C4-2B (cell line): ENCODE measurements at regions not wholly inside any gene's neighbourhood (a gene's known extent, or its start where the extent isn't known, plus 50 kb on each side); places are given as distances from the start of the nearest gene placed in this dataset.
A peak's percentile ranks its signal among the peaks of the same experiment; 100 is the strongest.
"Not testable (repeated sequence)": the region's sequence is repeated elsewhere in the genome, so short reads cannot be mapped to it uniquely, and the experiment has no call there.

Experiments used
- H3K27ac ChIP-seq: fragments of 450-650 bp; 2 replicates; pipeline ENCODE4 v1.5.1; 2017
- ZFX ChIP-seq: fragments of 450-650 bp; IDR thresholded peaks from 2 replicates; pipeline ENCODE4 v1.6.1; 2017
- TF ChIP-seq, protein P1 (sequence below): fragments of 450-650 bp; conservative IDR thresholded peaks from 2 replicates; pipeline ENCODE4 v1.5.1; 2017; ENCODE audit warnings: mild to moderate bottlenecking

DNA sequence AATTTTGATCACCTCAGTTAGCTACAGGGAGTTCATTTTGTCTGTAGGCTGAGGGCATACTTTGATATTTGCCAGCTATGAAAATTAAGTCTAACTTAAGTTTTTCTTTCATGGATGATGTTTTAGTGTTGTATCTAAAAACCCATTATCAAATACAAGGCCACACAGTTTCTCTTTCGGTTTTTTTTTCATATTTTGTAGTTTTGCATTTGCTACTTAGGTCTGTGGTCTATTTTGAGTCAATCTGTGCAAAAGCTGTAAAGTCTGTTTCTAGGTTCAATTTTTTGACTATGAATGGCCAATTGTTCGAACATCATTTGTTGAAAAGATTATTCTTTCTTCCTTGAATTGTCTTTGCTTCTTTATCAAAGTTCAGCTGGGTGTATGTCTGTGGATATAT, 895.6 kb upstream of the ANO3 start:
- no peak for TF ChIP-seq ZFX
- TF ChIP-seq, protein P1, sequence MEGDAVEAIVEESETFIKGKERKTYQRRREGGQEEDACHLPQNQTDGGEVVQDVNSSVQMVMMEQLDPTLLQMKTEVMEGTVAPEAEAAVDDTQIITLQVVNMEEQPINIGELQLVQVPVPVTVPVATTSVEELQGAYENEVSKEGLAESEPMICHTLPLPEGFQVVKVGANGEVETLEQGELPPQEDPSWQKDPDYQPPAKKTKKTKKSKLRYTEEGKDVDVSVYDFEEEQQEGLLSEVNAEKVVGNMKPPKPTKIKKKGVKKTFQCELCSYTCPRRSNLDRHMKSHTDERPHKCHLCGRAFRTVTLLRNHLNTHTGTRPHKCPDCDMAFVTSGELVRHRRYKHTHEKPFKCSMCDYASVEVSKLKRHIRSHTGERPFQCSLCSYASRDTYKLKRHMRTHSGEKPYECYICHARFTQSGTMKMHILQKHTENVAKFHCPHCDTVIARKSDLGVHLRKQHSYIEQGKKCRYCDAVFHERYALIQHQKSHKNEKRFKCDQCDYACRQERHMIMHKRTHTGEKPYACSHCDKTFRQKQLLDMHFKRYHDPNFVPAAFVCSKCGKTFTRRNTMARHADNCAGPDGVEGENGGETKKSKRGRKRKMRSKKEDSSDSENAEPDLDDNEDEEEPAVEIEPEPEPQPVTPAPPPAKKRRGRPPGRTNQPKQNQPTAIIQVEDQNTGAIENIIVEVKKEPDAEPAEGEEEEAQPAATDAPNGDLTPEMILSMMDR, result no peak
- no peak overlapping the region for H3K27ac ChIP-seq

DNA sequence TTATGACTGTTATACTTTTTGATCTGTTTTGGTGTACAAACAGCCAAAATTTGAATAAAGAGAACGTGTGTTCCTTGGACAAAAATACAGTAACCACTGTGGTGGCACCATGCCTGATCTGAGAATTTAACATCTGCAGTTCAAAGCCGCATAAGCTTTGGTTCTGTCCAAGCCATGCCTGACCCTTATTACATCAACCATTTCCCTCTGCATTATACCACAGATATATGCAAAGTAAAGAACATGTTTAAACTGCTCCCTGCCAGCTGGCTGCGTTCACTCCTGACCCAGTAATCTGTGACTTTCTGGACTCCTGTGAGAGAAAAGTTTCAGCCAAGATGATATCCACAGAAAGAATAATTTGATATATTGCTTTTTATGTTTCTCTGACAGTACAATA, 890.5 kb upstream of the ANO3 start:
- no peak overlapping the region for H3K27ac ChIP-seq
- TF ChIP-seq, protein P1, result no peak
- no peak for TF ChIP-seq ZFX

DNA sequence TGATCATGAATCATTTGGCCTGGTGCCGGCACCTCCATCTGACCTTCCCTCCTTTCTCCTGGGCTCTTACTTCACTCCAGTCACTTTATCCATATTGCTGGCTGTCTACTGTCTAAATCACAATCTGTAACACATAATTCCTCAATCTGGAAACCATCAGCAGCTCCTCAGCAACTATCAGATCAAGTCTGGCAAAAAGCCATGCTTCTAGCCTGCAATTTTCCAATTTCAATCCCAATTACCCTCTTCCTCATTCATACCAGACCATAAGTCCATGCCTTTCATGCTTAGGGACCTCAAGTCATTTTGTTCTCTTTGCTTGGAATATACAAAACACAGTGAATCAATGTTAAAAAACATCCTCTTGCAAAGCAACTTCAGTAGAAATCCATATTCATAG, 882.8 kb upstream of the ANO3 start:
- H3K27ac ChIP-seq, result no peak overlapping the region
- no peak for TF ChIP-seq ZFX
- TF ChIP-seq, protein P1, result no peak

DNA sequence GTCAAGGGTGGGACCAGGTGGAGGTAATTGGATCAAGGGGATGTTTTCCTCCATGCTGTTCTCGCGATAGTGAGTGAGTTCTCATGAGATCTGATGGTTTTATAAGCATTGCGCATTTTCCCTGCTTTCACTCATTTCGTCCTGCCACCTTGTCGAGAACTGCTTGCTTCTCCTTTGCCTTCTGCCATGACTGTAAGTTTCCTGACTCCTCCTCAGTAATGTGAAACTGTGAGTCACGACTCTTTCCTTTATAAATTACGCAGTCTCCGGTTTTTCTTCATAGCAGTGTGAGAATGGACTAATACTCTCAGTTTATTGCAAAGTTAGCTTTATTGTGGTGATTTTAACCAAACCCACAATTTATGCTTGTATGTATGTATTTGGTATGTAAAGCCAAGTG, 878.5 kb upstream of the ANO3 start:
- no peak overlapping the region for H3K27ac ChIP-seq
- TF ChIP-seq, protein P1, result no peak
- TF ChIP-seq ZFX, result no peak

DNA sequence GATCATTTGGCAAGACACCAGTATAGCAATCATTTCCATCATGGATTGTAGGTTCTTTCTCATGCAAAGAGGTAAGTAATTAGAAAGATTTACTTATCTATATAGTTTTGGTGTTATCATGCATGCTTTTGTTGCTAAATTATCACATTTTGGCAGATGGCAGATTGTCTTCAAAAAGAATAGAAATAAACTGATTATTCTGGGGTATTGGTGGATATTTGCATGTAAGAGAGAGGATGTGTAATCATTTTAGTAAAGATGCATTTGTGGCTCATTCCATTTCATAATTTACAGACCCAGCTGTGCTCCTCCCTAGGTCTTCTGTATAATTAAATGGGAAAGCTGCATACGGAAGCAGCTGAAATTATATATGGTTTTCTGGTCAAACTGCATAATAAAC, 875.7 kb upstream of the ANO3 start:
- H3K27ac ChIP-seq, result no peak overlapping the region
- TF ChIP-seq, protein P1, result no peak
- no peak for TF ChIP-seq ZFX

DNA sequence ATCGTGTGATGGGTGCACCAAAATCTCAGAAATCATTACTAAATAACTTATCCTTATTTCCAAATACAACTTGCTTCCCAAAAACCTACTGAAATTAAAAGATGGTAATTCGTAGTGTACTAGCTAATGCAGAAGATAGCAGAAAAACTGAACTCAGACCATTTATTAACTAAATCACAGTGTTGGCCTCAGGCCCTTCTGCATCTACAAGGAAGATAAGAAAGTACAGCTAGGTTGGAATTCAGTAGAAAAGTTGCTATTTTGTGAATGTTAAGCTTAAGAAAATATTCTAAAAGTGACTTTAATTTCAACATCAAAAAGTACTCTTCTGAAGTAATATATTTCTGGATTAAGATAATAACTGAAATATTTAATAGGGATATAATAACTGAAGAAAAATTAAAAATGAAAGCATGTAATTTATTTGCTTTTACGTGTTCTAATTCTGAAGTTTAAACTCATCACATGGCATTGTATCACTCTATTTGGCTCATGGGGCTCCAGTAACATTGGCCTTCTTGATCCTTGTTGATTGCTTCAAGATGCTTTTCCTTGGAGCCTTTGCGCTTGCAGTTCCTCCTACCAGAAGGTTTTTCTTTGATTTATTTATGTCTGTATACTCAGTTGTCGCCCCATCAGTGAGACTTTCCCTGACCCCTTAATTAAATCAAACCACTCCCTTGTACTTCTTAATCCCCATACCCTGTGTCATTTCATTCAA, 847.9 kb upstream of the ANO3 start:
- TF ChIP-seq, protein P1, result no peak
- TF ChIP-seq ZFX, result no peak
- no peak overlapping the region for H3K27ac ChIP-seq

DNA sequence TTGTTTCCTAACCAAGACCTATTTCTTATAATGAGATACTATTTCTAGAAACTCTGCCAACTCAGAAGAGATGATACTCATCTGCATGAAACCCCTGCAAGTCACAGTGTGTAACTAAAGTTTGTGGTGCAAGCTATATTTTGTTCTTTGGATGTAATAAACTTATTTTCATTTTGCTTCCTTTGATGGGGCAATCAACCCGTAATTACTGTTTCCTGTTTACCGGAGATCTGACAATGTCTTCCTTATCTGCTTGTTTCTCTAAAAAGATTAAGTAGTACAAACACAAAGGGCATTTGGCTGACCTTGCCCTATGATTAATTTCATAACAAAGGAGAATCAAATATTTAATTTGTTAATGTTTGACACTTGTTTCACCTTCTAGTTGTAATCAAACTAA, 846.6 kb upstream of the ANO3 start:
- no peak for TF ChIP-seq ZFX
- TF ChIP-seq, protein P1, result no peak
- no peak overlapping the region for H3K27ac ChIP-seq

DNA sequence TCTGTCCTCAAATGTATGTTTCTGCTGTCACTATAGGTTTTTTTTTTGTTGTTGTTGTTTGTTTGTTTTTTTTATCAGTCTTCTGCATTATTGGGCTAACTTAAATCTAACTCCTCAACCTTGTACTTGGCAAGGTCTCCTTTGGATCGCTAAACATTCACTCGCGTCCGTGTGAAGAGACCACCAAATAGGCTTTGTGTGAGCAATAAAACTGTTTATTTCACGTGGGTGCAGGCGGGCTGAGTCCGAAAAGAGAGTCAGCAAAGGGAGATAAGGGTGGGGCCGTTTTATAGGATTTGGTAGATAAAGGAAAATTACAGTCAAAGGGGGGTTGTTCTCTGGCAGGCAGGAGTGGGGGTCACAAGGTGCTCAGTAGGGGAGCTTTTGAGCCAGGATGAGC, 845.6 kb upstream of the ANO3 start:
- H3K27ac ChIP-seq, result peak overlapping the region; percentile 22; the same call in 1 of the 2 replicates

DNA sequence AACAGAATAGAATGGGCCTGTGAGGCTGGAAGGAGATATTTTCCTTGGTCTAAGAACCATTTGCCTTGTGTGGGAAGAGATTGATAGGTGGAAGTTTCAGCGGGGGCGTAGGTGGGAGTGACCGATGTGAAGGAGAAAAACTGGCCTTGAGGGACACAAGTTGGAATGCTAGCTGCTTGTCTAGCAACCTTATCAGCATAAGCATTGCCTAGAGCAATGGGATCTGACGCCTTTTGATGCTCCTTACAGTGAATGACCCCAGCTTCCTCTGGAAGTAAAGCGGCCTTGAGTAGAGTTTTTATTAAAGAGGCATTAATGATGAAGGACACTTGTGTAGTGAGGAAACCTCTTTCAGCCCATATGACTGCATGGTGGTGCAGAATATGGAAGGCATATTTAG, 843.8 kb upstream of the ANO3 start:
- not testable (repeated sequence) for H3K27ac ChIP-seq

DNA sequence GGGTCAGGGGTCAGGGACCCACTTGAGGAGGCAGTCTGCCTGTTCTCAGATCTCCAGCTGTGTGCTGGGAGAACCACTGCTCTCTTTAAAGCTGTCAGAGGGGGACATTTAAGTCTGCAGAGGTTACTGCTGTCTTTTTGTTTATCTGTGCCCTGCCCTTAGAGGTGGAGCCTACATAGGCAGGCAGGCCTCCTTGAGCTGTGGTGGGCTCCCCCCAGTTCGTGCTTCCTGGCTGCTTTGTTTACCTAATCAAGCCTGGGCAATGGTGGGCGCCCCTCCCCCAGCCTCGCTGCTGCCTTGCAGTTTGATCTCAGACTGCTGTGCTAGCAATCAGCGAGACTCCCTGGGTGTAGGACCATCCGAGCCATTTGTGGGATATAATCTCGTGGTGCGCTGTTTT, 830.5 kb upstream of the ANO3 start:
- not testable (repeated sequence) for H3K27ac ChIP-seq
